ENCODE measurements at regions not wholly inside any gene's neighbourhood (a gene's known extent, or its start where the extent isn't known, plus 50 kb on each side); places are given as distances from the start of the nearest gene placed in this dataset.

- DNase-seq (ENCODE audit: low read depth, low spot score) (no peak), FAIRE-seq (no peak), ATAC-seq (no peak)
- 70% methylated on average over 21 of the region's 21 CpGs for WGBS (ENCODE audit: insufficient coverage, insufficient replicate concordance, low lambda C conversion rate, missing lambda C conversion rate)
- no peaks in the 10 kb centered on the region for H3K27me3 ChIP-seq (replicated peaks in 1 of 2; ENCODE audit: control insufficient read depth in 2 of 2, insufficient read depth in 2 of 2, low read length in 1 of 2)
- no peaks in the 10 kb centered on the region for H3K4me1 ChIP-seq (ENCODE audit: control insufficient read depth, insufficient read depth, low read length)
- H3K79me2 ChIP-seq (ENCODE audit: control insufficient read depth, insufficient read depth, low read length) = no peaks in the 10 kb centered on the region
- BruUV-seq (replicated peaks) = no TSS peak
- CTCF ChIA-PET = no interaction called here
- H2AFZ ChIP-seq (ENCODE audit: control insufficient read depth, low read depth, low read length) = no peak overlapping the region
- no peak for TF ChIP-seq LARP7 (IDR thresholded peaks at IDR 0.05)
- no peak for TF ChIP-seq ELK1 (IDR thresholded peaks at IDR 0.05; ENCODE audit: low read depth, low read length)
- H3K4me3 ChIP-seq = no peak overlapping the region
- no peaks in the 10 kb centered on the region; the same call in 2 of the 3 replicates for H3K9me3 ChIP-seq (replicated peaks; ENCODE audit: control insufficient read depth, insufficient read depth, low read length)
- H4K20me1 ChIP-seq (ENCODE audit: control insufficient read depth, insufficient read depth) = no peaks in the 10 kb centered on the region
- POLR2A ChIA-PET = no interaction called here
- H3K4me2 ChIP-seq (ENCODE audit: control insufficient read depth, insufficient read depth) = no peak overlapping the region
- no peaks in the 10 kb centered on the region for H3K36me3 ChIP-seq (ENCODE audit: control insufficient read depth in 2 of 2, insufficient read depth in 2 of 2, low read length in 1 of 2)
- RAD21 ChIA-PET (ENCODE audit: unreplicated experiment) = no interaction called here
- SMC1A ChIA-PET (ENCODE audit: uncharacterized antibody, unreplicated experiment) = no interaction called here
- H3K27ac ChIP-seq (ENCODE audit: control insufficient read depth, insufficient read depth) = no peak overlapping the region
- H3K9ac ChIP-seq (ENCODE audit: control insufficient read depth, insufficient read depth, low read length) = no peak overlapping the region
- intact Hi-C loops (cut with micrococcal nuclease; ENCODE audit: unreplicated experiment) = no loop called here
- in situ Hi-C loops (cut with MboI) = no loop called here
These were observed 251.0 kb downstream of the SQOR start for GRCh38 chr15:45885801-45886200.

GRCh38 chr15:45891766-45892165 is 256.9 kb downstream of the SQOR start:
- ChIA-PET RAD21 (ENCODE audit: unreplicated experiment) (no interaction called here), POLR2A (no interaction called here), CTCF (no interaction called here), SMC1A (ENCODE audit: uncharacterized antibody, unreplicated experiment) (no interaction called here)
- Histone ChIP-seq H3K27me3 (replicated peaks in 1 of 2; ENCODE audit: control insufficient read depth in 2 of 2, insufficient read depth in 2 of 2, low read length in 1 of 2) (no peaks in the 10 kb centered on the region), H4K20me1 (ENCODE audit: control insufficient read depth, insufficient read depth) (no peaks in the 10 kb centered on the region), H3K27ac (ENCODE audit: control insufficient read depth, insufficient read depth) (no peak overlapping the region), H3K4me2 (ENCODE audit: control insufficient read depth, insufficient read depth) (no peak overlapping the region), H3K9me3 (replicated peaks; ENCODE audit: control insufficient read depth, insufficient read depth, low read length) (no peaks in the 10 kb centered on the region), H3K36me3 (ENCODE audit: control insufficient read depth in 2 of 2, insufficient read depth in 2 of 2, low read length in 1 of 2) (no peaks in the 10 kb centered on the region), H3K79me2 (ENCODE audit: control insufficient read depth, insufficient read depth, low read length) (no peaks in the 10 kb centered on the region), H3K9ac (ENCODE audit: control insufficient read depth, insufficient read depth, low read length) (no peak overlapping the region), H3K4me1 (ENCODE audit: control insufficient read depth, insufficient read depth, low read length) (no peaks in the 10 kb centered on the region), H3K4me3 (no peak overlapping the region), H2AFZ (ENCODE audit: control insufficient read depth, low read depth, low read length) (no peak overlapping the region)
- WGBS (ENCODE audit: insufficient coverage, insufficient replicate concordance, low lambda C conversion rate, missing lambda C conversion rate) = 0% methylated on average over 2 of the region's 2 CpGs
- DNase-seq (ENCODE audit: low read depth, low spot score) (no peak), ATAC-seq (no peak), FAIRE-seq (no peak)
- intact Hi-C loops (cut with micrococcal nuclease; ENCODE audit: unreplicated experiment) = no loop called here
- in situ Hi-C loops (cut with MboI) = no loop called here
- no TSS peak for BruUV-seq (replicated peaks)
- TF ChIP-seq FOXM1 (IDR thresholded peaks at IDR 0.05; ENCODE audit: low read depth, low read length) (no peak), KLF5 (IDR thresholded peaks at IDR 0.05; ENCODE audit: partially characterized antibody) (no peak), ZBTB33 (IDR thresholded peaks at IDR 0.05) (no peak), SP1 (IDR thresholded peaks at IDR 0.05; ENCODE audit: low read depth, low read length) (no peak), TCF7 (IDR thresholded peaks at IDR 0.05; ENCODE audit: borderline replicate concordance) (no peak), SMAD5 (IDR thresholded peaks at IDR 0.05; ENCODE audit: low read depth) (no peak), DPF2 (IDR thresholded peaks at IDR 0.05) (no peak), MTA2 (IDR thresholded peaks at IDR 0.05; ENCODE audit: low read depth) (no peak), CEBPZ (IDR thresholded peaks at IDR 0.05; ENCODE audit: low read depth, low read length) (no peak), ZNF622 (IDR thresholded peaks at IDR 0.05) (no peak), IRF5 (IDR thresholded peaks at IDR 0.05; ENCODE audit: borderline replicate concordance) (no peak)

Data from GM12878 (cell line).